CD4-positive, alpha-beta T cell (primary cell): ENCODE measurements at regions not wholly inside any gene's neighbourhood (a gene's known extent, or its start where the extent isn't known, plus 50 kb on each side); places are given as distances from the start of the nearest gene placed in this dataset.

ENCODE experiments used
- ATAC-seq: fragments of 200-7000 bp; cut with Tn5 transposase; one replicate; pipeline ENCODE4 v1.10.0; 2022; ENCODE audit warnings: mild to moderate bottlenecking; ENCODE audit not compliant: poor library complexity
- CTCF ChIA-PET: fragments of 350-600 bp; sonication (Branson Sonifier 250); formaldehyde crosslinking; loops from one replicate; lab custom pipeline; 2021; ENCODE audit warnings: antibody characterized with exemption, inconsistent platforms; lab: Charles Lee
- POLR2A ChIA-PET: fragments of 350-600 bp; sonication (Branson Sonifier 250); formaldehyde crosslinking; loops from one replicate; lab custom pipeline; 2021; ENCODE audit warnings: antibody characterized with exemption, inconsistent platforms; lab: Charles Lee
- DNase-seq, 14 experiments: peaks; one replicate each; pipeline ENCODE4 v3.0.0-alpha.2; 2013 to 2020; ENCODE audit warnings: mixed read lengths in 2 of 14
- H3K27ac ChIP-seq, 2 donors: one replicate each; pipeline versions ENCODE4 v1.5.1 to v1.7.0; 2013; ENCODE audit warnings: low read length in 2 of 2, low read depth in 1 of 2, mild to moderate bottlenecking in 1 of 2
- H3K27me3 ChIP-seq, 2 experiments: 1 replicate in 1 of 2; 2 replicates in 1 of 2; pipeline versions ENCODE4 v1.6.1 to v1.7.0; 2013; ENCODE audit warnings: low read length in 2 of 2, control low read depth in 1 of 2, mild to moderate bottlenecking in 1 of 2, moderate library complexity in 1 of 2; ENCODE audit not compliant: insufficient read depth in 2 of 2, control insufficient read depth in 1 of 2
- H3K36me3 ChIP-seq: one replicate; pipeline ENCODE4 v1.6.1; 2013; ENCODE audit warnings: low read length, control low read depth; ENCODE audit not compliant: insufficient read depth
- H3K4me1 ChIP-seq: one replicate; pipeline ENCODE4 v1.6.1; 2013; ENCODE audit warnings: low read length, control low read depth; ENCODE audit not compliant: insufficient read depth
- H3K4me3 ChIP-seq: one replicate; pipeline ENCODE4 v1.5.1; 2013; ENCODE audit warnings: mild to moderate bottlenecking, low read length, moderate library complexity
- H3K9me3 ChIP-seq, 2 experiments: 1 replicate in 1 of 2; 2 replicates in 1 of 2; pipeline versions ENCODE4 v1.6.1 to v1.7.0; 2013; ENCODE audit warnings: low read length in 2 of 2, mild to moderate bottlenecking in 2 of 2, control low read depth in 1 of 2, moderate library complexity in 1 of 2; ENCODE audit not compliant: control insufficient read depth in 1 of 2, insufficient read depth in 1 of 2
- H3K27ac Mint-ChIP-seq: one replicate; pipeline ENCODE4 v1.8.0; 2020; ENCODE audit warnings: mixed read lengths
- H3K27me3 Mint-ChIP-seq: one replicate; pipeline ENCODE4 v1.8.0; 2021; ENCODE audit warnings: mixed read lengths
- H3K36me3 Mint-ChIP-seq: one replicate; pipeline ENCODE4 v1.8.0; 2021; ENCODE audit warnings: low read depth, mixed read lengths
- H3K4me1 Mint-ChIP-seq: one replicate; pipeline ENCODE4 v1.8.0; 2021; ENCODE audit warnings: low read depth, mixed read lengths
- H3K4me3 Mint-ChIP-seq: one replicate; pipeline ENCODE4 v1.8.0; 2020; ENCODE audit warnings: mild to moderate bottlenecking, mixed read lengths
- H3K9me3 Mint-ChIP-seq: one replicate; pipeline ENCODE4 v1.8.0; 2020; ENCODE audit warnings: mixed read lengths
- intact Hi-C, 2 experiments: fragments of 100-400 bp; cut with DNase I in 1 of 2; cut with micrococcal nuclease in 1 of 2; formaldehyde crosslinking; loops; one replicate each; pipeline versions ENCODE4 v1.15.1 to v1.9.0; 2023 to 2025; cut with DNase I, micrococcal nuclease
- TF ChIP-seq, protein P1 (sequence below): fragments of 200-600 bp; IDR thresholded peaks from one replicate; pipeline ENCODE4 v1.8.0; 2022; ENCODE audit warnings: antibody characterized with exemption, mild to moderate bottlenecking

DNA sequence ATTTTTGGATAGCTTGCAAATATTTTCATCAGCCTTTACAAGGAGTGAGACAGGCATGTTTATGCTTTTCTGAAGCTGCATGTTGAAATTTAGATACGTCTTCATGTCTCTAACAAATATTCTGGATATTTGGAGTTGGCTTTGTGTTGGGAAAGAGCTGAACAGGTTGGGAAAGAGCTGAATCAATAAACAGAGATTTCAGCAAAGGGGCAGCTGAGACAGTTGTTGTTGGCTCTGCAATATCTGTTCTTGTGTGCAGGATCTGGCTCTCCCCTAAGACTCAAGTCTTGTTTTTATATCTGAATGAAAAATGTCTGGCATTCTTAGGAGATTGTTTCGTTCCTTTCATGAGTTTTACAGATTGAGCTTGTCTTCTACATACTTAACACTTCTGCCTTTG lies 1444.5 kb downstream of the NLGN4Y start:
- TF ChIP-seq, protein P1, sequence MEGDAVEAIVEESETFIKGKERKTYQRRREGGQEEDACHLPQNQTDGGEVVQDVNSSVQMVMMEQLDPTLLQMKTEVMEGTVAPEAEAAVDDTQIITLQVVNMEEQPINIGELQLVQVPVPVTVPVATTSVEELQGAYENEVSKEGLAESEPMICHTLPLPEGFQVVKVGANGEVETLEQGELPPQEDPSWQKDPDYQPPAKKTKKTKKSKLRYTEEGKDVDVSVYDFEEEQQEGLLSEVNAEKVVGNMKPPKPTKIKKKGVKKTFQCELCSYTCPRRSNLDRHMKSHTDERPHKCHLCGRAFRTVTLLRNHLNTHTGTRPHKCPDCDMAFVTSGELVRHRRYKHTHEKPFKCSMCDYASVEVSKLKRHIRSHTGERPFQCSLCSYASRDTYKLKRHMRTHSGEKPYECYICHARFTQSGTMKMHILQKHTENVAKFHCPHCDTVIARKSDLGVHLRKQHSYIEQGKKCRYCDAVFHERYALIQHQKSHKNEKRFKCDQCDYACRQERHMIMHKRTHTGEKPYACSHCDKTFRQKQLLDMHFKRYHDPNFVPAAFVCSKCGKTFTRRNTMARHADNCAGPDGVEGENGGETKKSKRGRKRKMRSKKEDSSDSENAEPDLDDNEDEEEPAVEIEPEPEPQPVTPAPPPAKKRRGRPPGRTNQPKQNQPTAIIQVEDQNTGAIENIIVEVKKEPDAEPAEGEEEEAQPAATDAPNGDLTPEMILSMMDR = no peak

DNA sequence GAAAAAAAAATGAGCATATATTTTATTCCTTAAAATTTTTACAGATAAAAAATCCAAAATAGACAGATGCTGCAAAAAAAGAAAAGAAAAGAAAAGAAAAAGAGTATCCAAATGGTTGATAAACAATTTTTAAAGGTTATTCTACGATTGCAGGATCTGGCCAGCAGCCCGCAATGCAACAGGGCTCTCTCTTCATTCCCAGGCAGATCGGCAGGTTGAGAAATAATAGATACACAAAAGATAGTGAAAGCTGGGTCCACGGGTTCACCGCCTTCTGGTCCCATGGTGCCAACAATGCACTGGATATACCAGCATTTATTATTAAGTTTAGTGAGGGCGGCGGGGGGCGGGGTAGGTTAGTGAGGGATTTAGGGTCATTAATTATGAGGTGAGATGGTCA lies 1448.9 kb downstream of the NLGN4Y start:
- H3K27me3 ChIP-seq = no peaks in the 10 kb centered on the region
- H3K4me3 ChIP-seq = no peak overlapping the region
- POLR2A ChIA-PET = no interaction called here
- ATAC-seq = no peak
- Mint-ChIP-seq H3K4me3 (no peak overlapping the region), H3K4me1 (no peaks in the 10 kb centered on the region), H3K36me3 (no peaks in the 10 kb centered on the region), H3K27me3 (no peaks in the 10 kb centered on the region), H3K27ac (no peak overlapping the region), H3K9me3 (peaks cover 7% of the 10 kb centered on the region)
- H3K27ac ChIP-seq = no peak overlapping the region
- no peak for DNase-seq
- H3K9me3 ChIP-seq = no peaks in the 10 kb centered on the region
- no peaks in the 10 kb centered on the region for H3K36me3 ChIP-seq
- TF ChIP-seq, protein P1 = no peak
- no peaks in the 10 kb centered on the region for H3K4me1 ChIP-seq
- intact Hi-C loops = loop anchor here in 1 of 2 experiments (10.0 kb wide), 1 partner anchor 62 kb away; no protein-coding TSS in a partner anchor
- CTCF ChIA-PET = no interaction called here

More for the DNA sequence above, 1444.5 kb downstream of the NLGN4Y start:
- no peaks in the 10 kb centered on the region for H3K27me3 Mint-ChIP-seq
- Histone ChIP-seq H3K4me3 (no peak overlapping the region), H3K9me3 (no peaks in the 10 kb centered on the region), H3K27ac (no peak overlapping the region), H3K36me3 (no peaks in the 10 kb centered on the region), H3K27me3 (no peaks in the 10 kb centered on the region), H3K4me1 (no peaks in the 10 kb centered on the region)
- intact Hi-C loops = no loop called here
- no peak overlapping the region for H3K27ac Mint-ChIP-seq
- ChIA-PET POLR2A (no interaction called here), CTCF (no interaction called here)
- DNase-seq = no peak
- no peaks in the 10 kb centered on the region for H3K36me3 Mint-ChIP-seq
- H3K4me3 Mint-ChIP-seq = no peak overlapping the region
- no peaks in the 10 kb centered on the region for H3K9me3 Mint-ChIP-seq
- no peak for ATAC-seq
- no peaks in the 10 kb centered on the region for H3K4me1 Mint-ChIP-seq

DNA sequence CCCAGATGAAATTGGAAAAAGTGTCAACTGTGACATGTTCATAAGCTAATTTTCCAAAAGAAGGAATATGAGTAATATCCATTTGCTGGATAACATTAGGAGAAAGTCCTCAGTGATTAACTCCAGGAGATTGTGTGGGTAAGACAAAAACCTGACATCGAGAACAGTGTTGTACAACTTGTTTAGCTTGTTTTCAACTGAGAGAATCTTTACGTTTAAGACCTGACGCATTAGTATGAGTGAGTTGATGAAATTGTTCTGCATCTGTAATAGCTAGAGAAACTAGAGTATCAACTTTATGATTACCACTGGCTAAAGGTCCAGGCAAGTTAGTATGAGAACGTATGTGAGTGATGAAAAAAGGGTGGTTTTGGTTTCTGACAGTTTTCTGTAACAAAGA lies 1452.4 kb downstream of the NLGN4Y start:
- POLR2A ChIA-PET = no interaction called here
- Histone ChIP-seq H3K27ac (no peak overlapping the region), H3K9me3 (no peaks in the 10 kb centered on the region), H3K4me1 (no peaks in the 10 kb centered on the region), H3K27me3 (no peaks in the 10 kb centered on the region), H3K4me3 (no peak overlapping the region), H3K36me3 (no peaks in the 10 kb centered on the region)
- Mint-ChIP-seq H3K27me3 (no peaks in the 10 kb centered on the region), H3K4me3 (no peak overlapping the region), H3K27ac (no peak overlapping the region), H3K9me3 (peaks cover 7% of the 10 kb centered on the region), H3K4me1 (no peaks in the 10 kb centered on the region), H3K36me3 (no peaks in the 10 kb centered on the region)
- TF ChIP-seq, protein P1 = no peak
- intact Hi-C loops = loop anchor here in 1 of 2 experiments (10.0 kb wide), 1 partner anchor 58 kb away; no protein-coding TSS in a partner anchor
- ATAC-seq = no peak
- no peak for DNase-seq
- CTCF ChIA-PET = no interaction called here
